ENCODE measurements at regions not wholly inside any gene's neighbourhood (a gene's known extent, or its start where the extent isn't known, plus 50 kb on each side); places are given as distances from the start of the nearest gene placed in this dataset.

- DNase-seq (ENCODE audit: low spot score), result no peak
Observed at GRCh38 chr10:84053626-84054025, 85.7 kb upstream of the GHITM start.

- DNase-seq (ENCODE audit: low spot score), result no peak
Observed at GRCh38 chr10:84054743-84055142, 84.6 kb upstream of the GHITM start.

GRCh38 chr10:84059526-84059925 is 79.8 kb upstream of the GHITM start:
- DNase-seq (ENCODE audit: low spot score), result no peak

GRCh38 chr10:84063440-84063839 is 75.9 kb upstream of the GHITM start:
- DNase-seq (ENCODE audit: low spot score), result no peak

GRCh38 chr10:84065804-84066601 is 73.3 kb upstream of the GHITM start:
- no peak for DNase-seq (ENCODE audit: low spot score)

GRCh38 chr10:84074521-84074920 is 64.8 kb upstream of the GHITM start:
- no peak for DNase-seq (ENCODE audit: low spot score)

- no peak for DNase-seq (ENCODE audit: low spot score)
Observed at GRCh38 chr10:84075226-84076046, 63.9 kb upstream of the GHITM start.

GRCh38 chr10:84076047-84076388 is 63.3 kb upstream of the GHITM start:
- no peak for DNase-seq (ENCODE audit: low spot score)

GRCh38 chr10:84076540-84077195 is 62.6 kb upstream of the GHITM start:
- no peak for DNase-seq (ENCODE audit: low spot score)

GRCh38 chr10:84077768-84078167 is 61.5 kb upstream of the GHITM start:
- no peak for DNase-seq (ENCODE audit: low spot score)

- no peak for DNase-seq (ENCODE audit: low spot score)
Observed at GRCh38 chr10:84078771-84079170, 60.5 kb upstream of the GHITM start.

- no peak for DNase-seq (ENCODE audit: low spot score)
Observed at GRCh38 chr10:84084342-84084741, 55.0 kb upstream of the GHITM start.

- DNase-seq (ENCODE audit: low spot score), result no peak
Observed at GRCh38 chr10:84087202-84087601, 52.1 kb upstream of the GHITM start.

- DNase-seq (ENCODE audit: low spot score), result no peak
Observed at GRCh38 chr10:84088626-84089025, 50.7 kb upstream of the GHITM start.

- DNase-seq (ENCODE audit: low spot score), result no peak
Observed at GRCh38 chr10:84089162-84089561, 50.1 kb upstream of the GHITM start.
